GM18868 (cell line): ENCODE measurements at regions not wholly inside any gene's neighbourhood (a gene's known extent, or its start where the extent isn't known, plus 50 kb on each side); places are given as distances from the start of the nearest gene placed in this dataset.

Experiments
- ATAC-seq: cut with Tn5 transposase; IDR thresholded peaks from one replicate; pipeline ENCODE4 v1.9.1; 2021; ENCODE audit warnings: mild to moderate bottlenecking, moderate library complexity; ENCODE audit not compliant: unreplicated experiment

GRCh38 chr10:8731121-8732095, 676.9 kb downstream of the GATA3 start:
- ATAC-seq: no peak

- no peak for ATAC-seq
These were observed 684.5 kb downstream of the GATA3 start for GRCh38 chr10:8738987-8739386.

GRCh38 chr10:8752146-8752843, 697.8 kb downstream of the GATA3 start:
- no peak for ATAC-seq

GRCh38 chr10:8758029-8758428, 703.5 kb downstream of the GATA3 start:
- no peak for ATAC-seq

GRCh38 chr10:8766899-8767298, 712.4 kb downstream of the GATA3 start:
- no peak for ATAC-seq

- no peak for ATAC-seq
These were observed 713.1 kb downstream of the GATA3 start for GRCh38 chr10:8767591-8767990.

GRCh38 chr10:8768341-8768740, 713.9 kb downstream of the GATA3 start:
- ATAC-seq: no peak

GRCh38 chr10:8768852-8769251, 714.4 kb downstream of the GATA3 start:
- no peak for ATAC-seq

GRCh38 chr10:8776926-8777622, 722.6 kb downstream of the GATA3 start:
- no peak for ATAC-seq

GRCh38 chr10:8778713-8779112, 724.2 kb downstream of the GATA3 start:
- no peak for ATAC-seq

GRCh38 chr10:8787649-8788048, 733.2 kb downstream of the GATA3 start:
- no peak for ATAC-seq

- ATAC-seq: no peak
These were observed 735.9 kb downstream of the GATA3 start for GRCh38 chr10:8790390-8790789.

- no peak for ATAC-seq
These were observed 740.4 kb downstream of the GATA3 start for GRCh38 chr10:8794860-8795259.

GRCh38 chr10:8800426-8800825, 745.9 kb downstream of the GATA3 start:
- no peak for ATAC-seq

- ATAC-seq: no peak
These were observed 749.5 kb downstream of the GATA3 start for GRCh38 chr10:8803992-8804391.

GRCh38 chr10:8810677-8811076, 756.2 kb downstream of the GATA3 start:
- ATAC-seq: no peak

- no peak for ATAC-seq
These were observed 756.7 kb downstream of the GATA3 start for GRCh38 chr10:8811201-8811600.

GRCh38 chr10:8815969-8816368, 761.5 kb downstream of the GATA3 start:
- ATAC-seq: no peak

GRCh38 chr10:8817299-8817698, 762.8 kb downstream of the GATA3 start:
- no peak for ATAC-seq

- ATAC-seq: no peak
These were observed 771.1 kb downstream of the GATA3 start for GRCh38 chr10:8825611-8826010.

GRCh38 chr10:8829592-8829991, 775.1 kb downstream of the GATA3 start:
- no peak for ATAC-seq
